HepG2 (cell line): ENCODE measurements at regions not wholly inside any gene's neighbourhood (a gene's known extent, or its start where the extent isn't known, plus 50 kb on each side); places are given as distances from the start of the nearest gene placed in this dataset.

Experiments
- ATAC-seq: fragments of 200-7000 bp; cut with Tn5 transposase; 3 replicates; pipeline ENCODE4 v1.9.1; 2020; ENCODE audit warnings: mild to moderate bottlenecking, moderate library complexity
- BruUV-seq: library from RNA; stranded (reverse); fragments of 400-500 nt; replicated peaks from 2 replicates; lab custom pipeline; 2021; lab: Mats Ljungman, UMichigan
- CTCF ChIA-PET: fragments of 300-600 bp; formaldehyde crosslinking; extraction: SDS; loops from one replicate; lab custom pipeline; 2021; ENCODE audit warnings: low total read pairs, inconsistent platforms, low intra/inter-chr PET ratio; lab: Yijun Ruan, JAX
- POLR2A ChIA-PET: fragments of 350-600 bp; sonication (Branson Sonifier 250); formaldehyde crosslinking; loops from one replicate; lab custom pipeline; 2020; ENCODE audit warnings: antibody characterized with exemption, inconsistent platforms; lab: Yijun Ruan, JAX
- DNase-seq: peaks from one replicate; pipeline ENCODE4 v3.0.0-alpha.2; 2015; ENCODE audit warnings: low spot score
- FAIRE-seq: peaks from 3 replicates; lab custom pipeline; 2011; peaks lifted over from hg19 to GRCh38; lab: Jason Lieb, UNC
- H2AFZ ChIP-seq: one replicate; pipeline ENCODE4 v1.6.1; 2011; ENCODE audit warnings: low read length, inconsistent platforms
- H3K27ac ChIP-seq: fragments of 300-600 bp; 3 replicates; pipeline ENCODE4 v1.8.0; 2011; ENCODE audit warnings: mixed run types, mild to moderate bottlenecking, mixed read lengths, low read length, inconsistent platforms; ENCODE audit not compliant: insufficient read depth; ENCODE audit errors: extremely low read length
- H3K27me3 ChIP-seq, 2 experiments: fragments of 200-600 bp in 1 of 2; 2 replicates in 1 of 2; 3 replicates in 1 of 2; pipeline versions ENCODE4 v1.6.0 to v1.8.0; 2011; ENCODE audit warnings: low read length in 2 of 2, mild to moderate bottlenecking in 2 of 2, moderate library complexity in 2 of 2, inconsistent platforms in 1 of 2; ENCODE audit not compliant: insufficient read depth in 2 of 2, control insufficient read depth in 1 of 2
- H3K36me3 ChIP-seq, 2 experiments: fragments of 200-600 bp in 1 of 2; replicated peaks in 1 of 2; 2 replicates in 1 of 2; 3 replicates in 1 of 2; pipeline versions ENCODE4 v1.5.1 to v1.8.0; 2011; ENCODE audit warnings: low read length in 2 of 2, inconsistent platforms in 1 of 2; ENCODE audit not compliant: insufficient read depth in 2 of 2, control insufficient read depth in 1 of 2
- H3K4me1 ChIP-seq: 2 replicates; pipeline ENCODE4 v1.5.1; 2012; ENCODE audit warnings: low read length, inconsistent platforms; ENCODE audit not compliant: insufficient read depth
- H3K4me2 ChIP-seq: 2 replicates; pipeline ENCODE4 v1.6.0; 2011; ENCODE audit warnings: low read depth, low read length, inconsistent platforms
- H3K4me3 ChIP-seq, 3 experiments: fragments of 200-600 bp in 1 of 3; sonication (generic), shearing (Covaris generic) in 1 of 3; replicated peaks in 1 of 3; 2 replicates each; pipeline ENCODE4 v1.5.1; 2011 to 2016; ENCODE audit warnings: low read length in 3 of 3, inconsistent platforms in 2 of 3, low read depth in 2 of 3, mild to moderate bottlenecking in 2 of 3, control low read depth in 1 of 3, mixed read lengths in 1 of 3; ENCODE audit not compliant: insufficient read depth in 1 of 3
- H3K79me2 ChIP-seq: one replicate; pipeline ENCODE4 v1.6.1; 2011; ENCODE audit warnings: low read length, inconsistent platforms; ENCODE audit not compliant: insufficient read depth
- H3K9ac ChIP-seq: 2 replicates; pipeline ENCODE4 v1.6.0; 2011; ENCODE audit warnings: mild to moderate bottlenecking, low read depth, low read length, inconsistent platforms; ENCODE audit not compliant: insufficient read depth
- H3K9me3 ChIP-seq: 2 replicates; pipeline ENCODE4 v1.5.1; 2012; ENCODE audit warnings: mild to moderate bottlenecking, low read length
- H4K20me1 ChIP-seq: 2 replicates; pipeline ENCODE4 v1.6.0; 2011; ENCODE audit warnings: inconsistent platforms, mild to moderate bottlenecking, low read length, moderate library complexity; ENCODE audit not compliant: insufficient read depth
- ARHGAP35 ChIP-seq: sonication (generic); formaldehyde crosslinking; IDR thresholded peaks from 2 replicates; pipeline ENCODE4 v1.9.0; 2022; ENCODE audit warnings: mild to moderate bottlenecking, inconsistent platforms, moderate library complexity, missing genetic modification reagents, borderline replicate concordance
- CREM ChIP-seq, 2 experiments: sonication (generic) in 1 of 2; formaldehyde crosslinking in 1 of 2; IDR thresholded peaks; 2 replicates each; pipeline versions ENCODE4 v1.4.0 to v1.6.1; 2016 to 2020; ENCODE audit warnings: antibody characterized with exemption in 1 of 2, mild to moderate bottlenecking in 1 of 2, missing genetic modification reagents in 1 of 2
- HNRNPK ChIP-seq: fragments of 200-400 bp; formaldehyde crosslinking; IDR thresholded peaks from 2 replicates; pipeline ENCODE4 v1.6.1; 2018; ENCODE audit warnings: low read length, low read depth, moderate library complexity, mild to moderate bottlenecking; ENCODE audit not compliant: poor library complexity, severe bottlenecking
- HOXA9 ChIP-seq: sonication (generic); formaldehyde crosslinking; IDR thresholded peaks from 2 replicates; pipeline ENCODE4 v1.8.1; 2022; ENCODE audit warnings: missing genetic modification reagents, mild to moderate bottlenecking, moderate library complexity, borderline replicate concordance
- KLF9 ChIP-seq: IDR thresholded peaks from 2 replicates; pipeline ENCODE4 v1.6.1; 2016; ENCODE audit warnings: low read depth
- MAX ChIP-seq: IDR thresholded peaks from 2 replicates; pipeline ENCODE4 v1.6.1; 2012; ENCODE audit warnings: inconsistent platforms
- MED13 ChIP-seq: sonication (generic); formaldehyde crosslinking; IDR thresholded peaks from 2 replicates; pipeline ENCODE4 v1.5.0; 2020; ENCODE audit warnings: missing genetic modification reagents
- MIER3 ChIP-seq: IDR thresholded peaks from 2 replicates; pipeline ENCODE4 v1.6.1; 2016; ENCODE audit warnings: missing compliant biosample characterization, borderline replicate concordance
- MTF2 ChIP-seq: sonication (generic); formaldehyde crosslinking; IDR thresholded peaks from 2 replicates; pipeline ENCODE4 v1.5.0; 2020; ENCODE audit warnings: missing genetic modification reagents, borderline replicate concordance
- PCBP1 ChIP-seq: fragments of 200-400 bp; formaldehyde crosslinking; IDR thresholded peaks from 2 replicates; pipeline ENCODE4 v1.6.1; 2017; ENCODE audit warnings: mild to moderate bottlenecking, low read depth, low read length, borderline replicate concordance
- RARG ChIP-seq: sonication (generic); formaldehyde crosslinking; IDR thresholded peaks from 2 replicates; pipeline ENCODE4 v1.4.0; 2020; ENCODE audit warnings: low read depth, mild to moderate bottlenecking, missing genetic modification reagents
- SAP130 ChIP-seq: IDR thresholded peaks from 2 replicates; pipeline ENCODE4 v1.6.1; 2016; ENCODE audit warnings: low read depth
- SMAD9 ChIP-seq: sonication (generic); formaldehyde crosslinking; IDR thresholded peaks from 2 replicates; pipeline ENCODE4 v1.5.1; 2020; ENCODE audit warnings: mild to moderate bottlenecking, missing genetic modification reagents
- ZNF543 ChIP-seq: sonication (generic); formaldehyde crosslinking; IDR thresholded peaks from 2 replicates; pipeline ENCODE4 v1.4.0; 2020; ENCODE audit warnings: mild to moderate bottlenecking, missing genetic modification reagents
- ZNF629 ChIP-seq: sonication (generic); formaldehyde crosslinking; conservative IDR thresholded peaks from 2 replicates; pipeline ENCODE4 v1.5.0; 2020; ENCODE audit warnings: missing genetic modification reagents
- ZNF839 ChIP-seq: sonication (generic); formaldehyde crosslinking; IDR thresholded peaks from 2 replicates; pipeline ENCODE4 v1.4.0; 2020; ENCODE audit warnings: missing genetic modification reagents, mild to moderate bottlenecking, borderline replicate concordance
- in situ Hi-C: cut with HindIII; loops from 2 replicates; pipeline ENCODE4 v1.10.0; 2017; ENCODE audit warnings: low pct_unique_long_range_greater_than_20kb; ENCODE audit not compliant: extremely low pct_ligation_motif_present
- intact Hi-C: fragments of 100-400 bp; cut with micrococcal nuclease; formaldehyde crosslinking; loops from one replicate; pipeline ENCODE4 v1.10.0; 2022; ENCODE audit not compliant: unreplicated experiment
- TF ChIP-seq, protein P1 (sequence below), 2 experiments: fragments of 450-650 bp in 1 of 2; sonication (generic) in 1 of 2; formaldehyde crosslinking in 1 of 2; IDR thresholded peaks; 2 replicates each; pipeline versions ENCODE4 v1.6.1 to v1.8.0; 2016 to 2022; ENCODE audit warnings: antibody characterized with exemption in 1 of 2, mild to moderate bottlenecking in 1 of 2, missing genetic modification reagents in 1 of 2

DNA sequence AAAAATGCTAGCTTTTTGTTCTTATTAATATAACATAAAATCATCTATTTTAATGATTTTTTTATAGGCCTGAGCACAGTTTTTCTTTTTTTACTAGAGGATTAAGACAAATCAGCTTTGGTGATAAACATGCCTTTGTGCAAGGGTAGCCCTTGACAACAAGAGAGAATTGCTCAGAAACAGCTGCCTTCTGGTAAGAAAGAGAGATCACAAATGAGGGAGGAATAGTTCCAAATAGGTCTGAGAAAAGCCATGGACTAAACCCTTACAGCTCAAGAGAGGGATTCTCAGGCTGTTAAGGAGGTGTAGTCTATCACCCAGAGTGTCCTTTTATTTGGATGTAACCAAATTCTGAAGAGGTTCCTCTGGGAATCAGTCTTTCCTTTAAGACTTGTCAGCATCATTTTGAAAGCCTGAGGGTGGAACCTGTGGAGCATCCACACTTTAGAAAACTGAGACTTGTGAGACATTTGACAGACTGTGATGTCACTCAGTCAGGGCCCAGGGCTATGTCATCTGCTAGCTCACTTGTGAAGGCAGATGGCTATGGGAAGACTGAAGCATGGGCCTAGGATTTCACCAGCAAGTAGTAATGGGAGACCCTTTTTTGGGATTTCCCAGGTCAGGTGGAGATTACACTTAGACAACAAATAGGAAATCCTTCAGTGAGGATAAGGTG lies 102.9 kb upstream of the KCNAB1 start:
- H4K20me1 ChIP-seq, result no peaks in the 10 kb centered on the region
- H3K36me3 ChIP-seq, result no peaks in the 10 kb centered on the region
- H3K9ac ChIP-seq, result no peak overlapping the region
- no peaks in the 10 kb centered on the region for H3K4me1 ChIP-seq
- H2AFZ ChIP-seq, result no peak overlapping the region
- no peak for ATAC-seq
- no peaks in the 10 kb centered on the region for H3K9me3 ChIP-seq
- no TSS peak for BruUV-seq
- FAIRE-seq, result no peak
- ChIA-PET CTCF (no interaction called here), POLR2A (no interaction called here)
- H3K27ac ChIP-seq, result no peak overlapping the region
- DNase-seq, result no peak
- in situ Hi-C loops (no loop called here), intact Hi-C loops (no loop called here)
- H3K79me2 ChIP-seq, result no peaks in the 10 kb centered on the region
- no peaks in the 10 kb centered on the region for H3K27me3 ChIP-seq
- H3K4me2 ChIP-seq, result no peak overlapping the region
- no peak overlapping the region for H3K4me3 ChIP-seq
- no peak for TF ChIP-seq SAP130 (CRISPR knock-in tag)
- no peak for TF ChIP-seq HNRNPK
- no peak for TF ChIP-seq MTF2 (CRISPR knock-in tag)
- no peak for TF ChIP-seq ARHGAP35 (CRISPR knock-in tag)
- no peak for TF ChIP-seq SMAD9 (CRISPR knock-in tag)
- no peak for TF ChIP-seq CREM (IDR thresholded peaks at IDR 0.05)
- no peak for TF ChIP-seq CREM (CRISPR knock-in tag; IDR thresholded peaks at IDR 0.05)
- TF ChIP-seq HOXA9 (CRISPR knock-in tag), result no peak
- TF ChIP-seq ZNF629 (CRISPR knock-in tag), result no peak
- no peak for TF ChIP-seq PCBP1
- TF ChIP-seq ZNF839 (CRISPR knock-in tag), result no peak
- TF ChIP-seq KLF9, result no peak
- no peak for TF ChIP-seq MAX
- no peak for TF ChIP-seq MIER3
- TF ChIP-seq, protein P1, sequence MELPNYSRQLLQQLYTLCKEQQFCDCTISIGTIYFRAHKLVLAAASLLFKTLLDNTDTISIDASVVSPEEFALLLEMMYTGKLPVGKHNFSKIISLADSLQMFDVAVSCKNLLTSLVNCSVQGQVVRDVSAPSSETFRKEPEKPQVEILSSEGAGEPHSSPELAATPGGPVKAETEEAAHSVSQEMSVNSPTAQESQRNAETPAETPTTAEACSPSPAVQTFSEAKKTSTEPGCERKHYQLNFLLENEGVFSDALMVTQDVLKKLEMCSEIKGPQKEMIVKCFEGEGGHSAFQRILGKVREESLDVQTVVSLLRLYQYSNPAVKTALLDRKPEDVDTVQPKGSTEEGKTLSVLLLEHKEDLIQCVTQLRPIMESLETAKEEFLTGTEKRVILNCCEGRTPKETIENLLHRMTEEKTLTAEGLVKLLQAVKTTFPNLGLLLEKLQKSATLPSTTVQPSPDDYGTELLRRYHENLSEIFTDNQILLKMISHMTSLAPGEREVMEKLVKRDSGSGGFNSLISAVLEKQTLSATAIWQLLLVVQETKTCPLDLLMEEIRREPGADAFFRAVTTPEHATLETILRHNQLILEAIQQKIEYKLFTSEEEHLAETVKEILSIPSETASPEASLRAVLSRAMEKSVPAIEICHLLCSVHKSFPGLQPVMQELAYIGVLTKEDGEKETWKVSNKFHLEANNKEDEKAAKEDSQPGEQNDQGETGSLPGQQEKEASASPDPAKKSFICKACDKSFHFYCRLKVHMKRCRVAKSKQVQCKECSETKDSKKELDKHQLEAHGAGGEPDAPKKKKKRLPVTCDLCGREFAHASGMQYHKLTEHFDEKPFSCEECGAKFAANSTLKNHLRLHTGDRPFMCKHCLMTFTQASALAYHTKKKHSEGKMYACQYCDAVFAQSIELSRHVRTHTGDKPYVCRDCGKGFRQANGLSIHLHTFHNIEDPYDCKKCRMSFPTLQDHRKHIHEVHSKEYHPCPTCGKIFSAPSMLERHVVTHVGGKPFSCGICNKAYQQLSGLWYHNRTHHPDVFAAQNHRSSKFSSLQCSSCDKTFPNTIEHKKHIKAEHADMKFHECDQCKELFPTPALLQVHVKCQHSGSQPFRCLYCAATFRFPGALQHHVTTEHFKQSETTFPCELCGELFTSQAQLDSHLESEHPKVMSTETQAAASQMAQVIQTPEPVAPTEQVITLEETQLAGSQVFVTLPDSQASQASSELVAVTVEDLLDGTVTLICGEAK (IDR thresholded peaks at IDR 0.05), result no peak
- TF ChIP-seq, protein P1 (CRISPR knock-in tag; IDR thresholded peaks at IDR 0.05), result no peak
- TF ChIP-seq MED13 (CRISPR knock-in tag), result no peak
- TF ChIP-seq ZNF543 (CRISPR knock-in tag), result no peak
- TF ChIP-seq RARG (CRISPR knock-in tag), result no peak
